ENCODE measurements at regions not wholly inside any gene's neighbourhood (a gene's known extent, or its start where the extent isn't known, plus 50 kb on each side); places are given as distances from the start of the nearest gene placed in this dataset.
A peak's percentile ranks its signal among the peaks of the same experiment; 100 is the strongest.
"Not testable (repeated sequence)": the region's sequence is repeated elsewhere in the genome, so short reads cannot be mapped to it uniquely, and the experiment has no call there.

DNA sequence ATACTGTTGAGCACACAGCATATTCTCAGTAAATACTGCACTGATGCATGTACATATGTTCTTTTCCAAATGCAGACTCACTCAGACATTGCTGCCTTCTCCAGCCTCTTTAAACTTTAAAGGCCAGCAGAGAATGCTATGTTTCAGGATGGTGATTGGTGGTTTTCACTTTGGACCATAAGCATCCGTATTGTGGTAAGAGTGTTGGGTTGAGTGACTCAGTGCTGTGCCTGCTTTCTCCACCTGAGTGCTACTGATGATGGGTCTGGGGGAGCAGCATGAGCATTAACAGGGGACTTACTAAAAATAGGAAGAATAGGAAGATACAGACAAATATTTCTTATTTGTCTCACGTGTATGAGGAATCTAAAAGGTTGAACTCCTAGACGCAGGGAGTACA, 56.3 kb upstream of the ZNF92 start:
- DNase-seq, result no peak

DNA sequence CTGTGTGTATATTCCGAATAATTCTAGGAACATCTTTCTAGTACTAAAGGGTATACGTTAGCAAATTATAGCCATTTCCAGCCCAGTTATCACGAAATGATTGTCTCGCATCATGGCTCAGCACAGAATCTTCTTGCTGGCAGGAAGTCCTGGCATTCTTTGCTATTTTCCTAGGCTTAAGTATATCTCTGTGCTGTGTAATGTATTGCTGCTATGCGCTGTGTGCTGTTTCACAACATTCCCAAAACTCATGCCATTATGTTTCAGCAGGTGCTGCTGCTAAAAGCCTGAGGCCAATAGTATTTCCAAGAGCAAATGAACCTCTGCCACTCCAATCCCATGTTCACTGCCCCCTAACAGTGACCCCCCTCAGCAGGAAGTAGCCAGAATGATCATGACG, 62.9 kb upstream of the ZNF92 start:
- DNase-seq, result no peak

GRCh38 chr7:65308300-65308678, 65.4 kb upstream of the ZNF92 start:
- DNase-seq, result no peak

DNA sequence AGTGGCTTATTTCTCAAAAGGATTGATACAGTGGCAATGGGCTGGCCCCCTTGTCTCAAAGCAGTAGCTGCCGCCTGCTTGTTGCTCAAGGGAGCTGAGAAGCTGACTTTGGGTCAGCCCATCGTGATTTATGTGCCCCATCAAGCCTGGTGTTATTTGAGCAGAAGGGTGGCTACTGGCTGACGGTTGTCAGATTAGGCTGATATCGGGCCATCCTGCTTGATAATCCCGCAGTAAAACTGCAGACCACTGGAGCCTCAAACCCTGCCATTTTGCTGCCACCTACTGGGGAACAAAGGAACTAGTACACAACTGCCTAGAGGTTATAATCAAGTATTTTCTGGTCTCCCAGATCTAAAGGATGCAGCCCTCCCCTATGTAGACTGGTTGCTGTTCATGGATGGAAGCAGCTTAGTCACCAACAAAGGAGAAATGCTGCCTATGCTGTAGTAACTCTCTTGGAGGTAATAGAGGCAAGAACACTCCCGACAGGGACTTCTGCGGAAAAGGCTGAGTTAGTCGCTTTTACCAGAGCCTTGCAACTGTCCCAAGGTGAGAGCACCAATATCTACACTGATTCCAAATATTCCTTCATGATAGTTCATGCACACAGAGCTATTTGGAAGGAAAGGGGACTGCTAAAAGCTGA, 65.9 kb upstream of the ZNF92 start:
- peak; percentile 32 for DNase-seq

DNA sequence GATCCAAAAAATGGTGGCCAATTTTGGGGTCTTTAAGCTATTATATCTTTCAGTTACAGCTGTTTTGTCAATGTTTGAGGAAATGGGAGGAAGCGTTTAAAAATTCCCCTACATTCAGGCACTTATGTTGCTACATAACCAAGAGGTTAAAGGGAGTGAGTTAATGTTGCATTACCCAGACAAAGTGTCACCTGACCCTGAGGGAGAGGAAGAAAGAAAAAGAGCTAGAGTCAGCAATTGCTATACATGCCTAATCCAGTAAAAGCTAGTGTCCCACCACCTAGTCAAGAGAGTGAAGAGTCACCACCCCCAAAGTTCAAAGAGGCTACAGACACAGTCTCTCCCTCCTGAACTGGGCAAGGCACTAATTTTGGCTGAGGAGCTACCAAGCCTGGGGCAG, 69.5 kb upstream of the ZNF92 start:
- DNase-seq, result peak; percentile 33

- DNase-seq, result no peak
These were observed 70.8 kb upstream of the ZNF92 start for GRCh38 chr7:65302883-65303282.

DNA sequence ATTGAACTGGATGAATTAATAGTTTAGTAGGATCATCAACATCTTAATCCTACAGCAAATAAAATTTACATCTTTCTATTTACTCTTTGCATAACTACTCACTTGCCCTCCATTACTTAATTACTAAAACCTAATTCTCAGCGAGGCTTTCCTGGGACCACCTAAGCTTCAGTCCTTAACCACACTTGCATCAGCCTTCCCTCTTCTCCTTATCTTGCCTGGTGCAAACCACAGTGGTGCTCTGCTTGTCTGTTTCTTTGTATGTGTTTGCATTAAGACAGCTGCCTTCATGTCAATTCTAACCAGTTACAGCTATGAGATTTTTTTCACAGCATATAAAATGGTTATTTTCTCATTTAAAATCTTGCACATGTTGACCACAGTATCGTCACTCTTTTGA, 72.6 kb upstream of the ZNF92 start:
- no peak for DNase-seq

- DNase-seq, result no peak
These were observed 78.2 kb upstream of the ZNF92 start for GRCh38 chr7:65295409-65295808.

DNA sequence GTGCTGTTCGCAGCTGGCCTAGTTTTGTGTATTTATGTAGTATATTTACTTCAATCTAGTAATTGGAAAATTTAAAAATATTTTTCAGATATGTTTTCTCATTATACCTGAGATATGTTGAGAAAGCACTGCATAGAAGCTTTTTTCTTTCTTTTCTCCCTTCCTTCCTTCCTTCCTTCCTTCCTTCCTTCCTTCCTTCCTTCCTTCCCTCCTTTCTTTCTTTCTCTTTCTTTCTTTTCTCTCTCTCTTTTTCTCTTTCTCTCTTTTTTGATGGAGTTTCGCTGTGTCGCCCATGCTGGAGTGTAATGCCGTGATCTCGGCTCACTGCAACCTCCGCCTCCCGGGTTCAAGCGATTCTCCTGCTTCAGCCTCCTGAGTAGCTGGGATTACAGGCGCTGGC, 83.3 kb upstream of the ZNF92 start:
- not testable (repeated sequence) for DNase-seq

- DNase-seq, result no peak
These were observed 86.6 kb upstream of the ZNF92 start for GRCh38 chr7:65287023-65287422.

- no peak for DNase-seq
These were observed 87.5 kb upstream of the ZNF92 start for GRCh38 chr7:65285906-65286864.

- not testable (repeated sequence) for DNase-seq
These were observed 88.4 kb upstream of the ZNF92 start for GRCh38 chr7:65285241-65285640.

DNA sequence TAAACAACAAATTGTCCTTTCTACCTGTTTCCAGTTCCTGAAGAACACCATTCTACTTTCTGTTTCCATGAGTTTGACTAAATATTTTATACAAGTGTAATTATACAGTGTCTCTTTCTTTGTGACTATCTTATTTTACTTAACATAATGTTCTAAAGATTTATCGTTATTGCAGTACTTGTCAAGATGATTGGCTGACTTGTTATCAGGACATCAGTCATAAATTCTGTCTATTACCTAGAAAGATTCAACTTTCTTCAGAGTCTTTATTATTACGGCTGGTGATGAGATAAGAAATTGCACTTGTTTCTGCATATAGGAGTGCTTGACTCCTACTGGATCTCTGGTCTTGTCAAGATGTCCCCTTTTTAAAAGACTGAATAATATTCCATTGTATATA, 93.9 kb upstream of the ZNF92 start:
- no peak for DNase-seq

DNA sequence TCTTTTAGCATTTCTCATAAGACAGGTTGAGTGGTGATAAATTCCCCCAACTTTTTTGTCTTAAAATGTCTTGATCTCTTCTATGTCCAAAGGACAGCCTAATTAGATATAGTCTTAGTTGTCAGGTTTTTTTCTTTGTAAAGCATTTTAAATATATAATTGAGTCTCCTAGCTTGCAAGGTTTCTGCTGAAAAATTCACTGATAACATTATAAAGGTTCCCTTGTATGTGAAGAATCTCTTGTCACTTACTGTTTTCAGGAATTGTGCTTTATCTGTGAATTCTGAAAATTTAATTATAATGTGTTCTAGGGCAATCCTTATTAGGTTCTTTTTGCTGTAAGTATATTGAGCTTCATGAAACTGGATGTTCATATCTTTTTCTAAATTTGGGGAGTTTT, 96.8 kb upstream of the ZNF92 start:
- DNase-seq, result no peak

DNA sequence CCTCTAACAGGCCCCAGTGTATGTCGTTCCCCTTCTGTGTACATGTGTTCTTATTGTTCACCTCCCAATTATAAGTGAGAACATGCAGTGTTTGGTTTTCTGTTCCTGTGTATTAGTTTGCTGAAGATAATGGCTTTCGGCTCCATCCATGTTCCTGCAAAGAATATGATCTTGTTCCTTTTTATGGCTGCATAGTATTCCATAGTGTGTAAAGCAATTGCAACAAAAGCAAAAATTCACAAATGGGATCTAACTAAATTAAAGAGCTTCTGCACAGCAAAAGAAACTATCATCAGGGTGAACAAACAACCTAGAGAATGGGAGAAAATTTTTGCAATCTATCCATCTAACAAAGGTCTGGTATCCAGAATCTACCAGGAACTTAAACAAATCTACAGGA, 102.2 kb upstream of the ZNF92 start:
- DNase-seq, result not testable (repeated sequence)

DNA sequence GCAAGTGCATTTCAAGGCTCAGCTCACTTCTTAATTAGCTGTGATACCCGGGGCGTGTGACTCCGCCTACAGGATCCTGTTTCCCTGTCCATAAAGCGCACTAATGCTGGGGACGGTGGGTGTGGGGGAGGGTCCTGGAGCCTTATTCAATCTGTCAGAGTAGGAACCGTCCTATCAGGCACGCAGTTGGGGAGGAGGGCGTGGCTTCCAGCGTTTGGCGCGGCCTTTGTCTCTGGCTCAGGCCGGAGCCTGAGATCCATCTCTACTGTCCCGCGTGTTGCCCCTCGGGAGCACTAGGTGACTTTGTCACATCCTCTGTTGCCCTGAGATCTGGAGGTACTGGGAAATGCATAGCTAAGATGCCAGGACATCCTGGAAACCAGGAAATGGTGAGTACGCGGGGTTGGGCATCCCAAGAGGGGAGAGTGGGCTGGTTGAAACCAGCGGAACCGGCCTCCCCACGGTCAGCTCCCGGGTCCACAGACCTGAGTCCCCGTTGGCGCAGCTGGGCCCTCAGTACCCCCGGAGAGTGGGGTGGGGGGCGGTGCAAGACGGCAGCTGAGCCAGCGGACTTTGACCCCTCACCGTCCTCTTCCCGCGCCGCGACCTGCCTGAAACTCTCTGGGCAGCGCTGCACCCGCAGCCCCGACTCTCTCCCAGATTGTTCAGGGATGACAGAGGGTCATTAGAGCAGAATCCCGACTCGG, 104.4 kb upstream of the ZNF92 start:
- no peak for DNase-seq

DNA sequence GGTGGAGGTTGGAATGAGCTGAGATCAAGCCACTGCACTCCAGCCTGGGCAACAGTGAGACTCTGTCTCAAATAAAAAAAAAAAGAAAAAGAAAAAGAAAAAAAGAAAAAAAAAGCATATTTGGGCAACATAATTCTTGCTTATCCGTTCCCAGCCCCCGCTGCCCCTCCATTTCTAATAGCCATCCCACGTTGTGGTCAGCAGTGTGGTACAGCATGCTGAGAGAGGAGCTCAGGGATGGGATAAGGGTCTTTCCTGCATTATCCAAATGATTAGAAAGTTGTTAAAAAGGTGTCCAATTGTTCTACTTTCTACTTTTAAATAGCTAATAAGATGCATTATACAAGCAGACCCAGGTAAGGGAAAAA, 104.9 kb upstream of the ZNF92 start:
- no peak for DNase-seq

- no peak for DNase-seq
These were observed 107.6 kb upstream of the ZNF92 start for GRCh38 chr7:65265933-65266519.

GRCh38 chr7:65264258-65264657, 109.4 kb upstream of the ZNF92 start:
- DNase-seq, result no peak

DNA sequence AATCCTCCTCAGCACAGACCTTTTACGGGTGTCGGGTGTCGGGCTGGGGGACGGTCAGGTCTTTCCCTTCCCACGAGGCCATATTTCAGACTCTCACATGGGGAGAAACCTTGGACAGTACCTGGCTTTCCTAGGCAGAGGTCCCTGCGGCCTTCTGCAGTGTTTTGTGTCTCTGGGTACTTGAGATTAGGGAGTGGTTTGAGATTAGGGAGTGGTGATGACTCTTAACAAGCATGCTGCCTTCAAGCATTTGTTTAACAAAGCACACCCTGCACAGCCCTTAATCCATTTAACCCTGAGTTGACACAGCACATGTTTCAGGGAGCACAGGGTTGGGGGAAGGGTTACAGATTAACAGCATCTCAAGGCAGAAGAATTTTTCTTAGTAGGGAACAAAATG, 113.0 kb upstream of the ZNF92 start:
- not testable (repeated sequence) for DNase-seq

- DNase-seq, result not testable (repeated sequence)
These were observed 113.7 kb upstream of the ZNF92 start for GRCh38 chr7:65259864-65260525.

- DNase-seq, result no peak
These were observed 119.6 kb upstream of the ZNF92 start for GRCh38 chr7:65254061-65254460.

Data from MV-4-11 (cell line).